ENCODE measurements at regions not wholly inside any gene's neighbourhood (a gene's known extent, or its start where the extent isn't known, plus 50 kb on each side); places are given as distances from the start of the nearest gene placed in this dataset.

- Histone ChIP-seq H2AFZ (ENCODE audit: low read depth, low read length, poor library complexity, severe bottlenecking) (no peak overlapping the region), H3K9ac (ENCODE audit: low read length) (no peak overlapping the region), H3K9me3 (ENCODE audit: control insufficient read depth in 1 of 2, insufficient read depth in 1 of 2, low read depth in 1 of 2, low read length in 2 of 2) (no peaks in the 10 kb centered on the region), H3K9me2 (ENCODE audit: insufficient read depth) (no peaks in the 10 kb centered on the region), H4K20me1 (ENCODE audit: insufficient read depth) (no peaks in the 10 kb centered on the region), H3K27ac (ENCODE audit: low read depth, low read length) (no peak overlapping the region), H3K36me3 (ENCODE audit: control insufficient read depth in 1 of 2, insufficient read depth in 2 of 2, low read length in 2 of 2) (no peaks in the 10 kb centered on the region), H3K27me3 (ENCODE audit: insufficient read depth, low read length) (no peaks in the 10 kb centered on the region), H3K4me2 (ENCODE audit: low read length) (no peak overlapping the region), H3K4me3 (replicated peaks in 1 of 2; ENCODE audit: low read depth in 1 of 2, low read length in 2 of 2) (no peak overlapping the region), H3K79me2 (ENCODE audit: insufficient read depth, low read length) (no peaks in the 10 kb centered on the region), H3K4me1 (ENCODE audit: control insufficient read depth in 1 of 2, insufficient read depth in 2 of 2, low read length in 2 of 2) (no peaks in the 10 kb centered on the region)
- no peak for DNase-seq (ENCODE audit: low read depth, low spot score)
- intact Hi-C loops (cut with micrococcal nuclease) = no loop called here
- ChIA-PET CTCF (no interaction called here), POLR2A (no interaction called here), RAD21 (ENCODE audit: low non-redundant PET in 1 of 2, low total read pairs in 2 of 2, uncharacterized antibody in 2 of 2, unreplicated experiment in 2 of 2) (no interaction called here)
- BruUV-seq (replicated peaks) = no TSS peak
- TF ChIP-seq EZH2 (IDR thresholded peaks at IDR 0.05) (no peak), ZFX (IDR thresholded peaks at IDR 0.05) (no peak), SIN3A (IDR thresholded peaks at IDR 0.05; ENCODE audit: low read depth) (no peak), ZNF274 (IDR thresholded peaks at IDR 0.05; ENCODE audit: low read depth, low read length) (no peak), TCF7L2 (IDR thresholded peaks at IDR 0.05; ENCODE audit: borderline replicate concordance, extremely low read depth, insufficient read depth, insufficient read length) (no peak), RAD21 (IDR thresholded peaks at IDR 0.05; ENCODE audit: low read depth) (no peak), SRF (IDR thresholded peaks at IDR 0.05; ENCODE audit: low read depth) (no peak), REST (IDR thresholded peaks at IDR 0.05; ENCODE audit: low read depth) (no peak), EGR1 (IDR thresholded peaks at IDR 0.05; ENCODE audit: low read depth) (no peak), CEBPB (IDR thresholded peaks at IDR 0.05; ENCODE audit: low read depth) (no peak), ZBTB33 (IDR thresholded peaks at IDR 0.05; ENCODE audit: extremely low read depth, insufficient replicate concordance, low read length) (no peak), CBX3 (IDR thresholded peaks at IDR 0.05; ENCODE audit: low read depth) (no peak), ELF1 (IDR thresholded peaks at IDR 0.05; ENCODE audit: borderline replicate concordance, low read depth) (no peak), EZH2phosphoT487 (IDR thresholded peaks at IDR 0.05; ENCODE audit: borderline replicate concordance) (no peak)
- TF ChIP-seq, protein P1, sequence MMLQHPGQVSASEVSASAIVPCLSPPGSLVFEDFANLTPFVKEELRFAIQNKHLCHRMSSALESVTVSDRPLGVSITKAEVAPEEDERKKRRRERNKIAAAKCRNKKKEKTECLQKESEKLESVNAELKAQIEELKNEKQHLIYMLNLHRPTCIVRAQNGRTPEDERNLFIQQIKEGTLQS (IDR thresholded peaks at IDR 0.05) = no peak
- no peak for ATAC-seq
Measured at GRCh38 chr3:102140116-102140515, 290.8 kb downstream of the NFKBIZ start.

All from HCT116 (cell line).